Osteoblast (primary cell): ENCODE measurements at regions not wholly inside any gene's neighbourhood (a gene's known extent, or its start where the extent isn't known, plus 50 kb on each side); places are given as distances from the start of the nearest gene placed in this dataset.
A peak's percentile ranks its signal among the peaks of the same experiment; 100 is the strongest.

Experiments
- DNase-seq: peaks from one replicate; pipeline ENCODE4 v3.0.0; 2011; ENCODE audit warnings: low spot score, mixed read lengths; ENCODE audit not compliant: insufficient read length; ENCODE audit errors: missing footprints
- H2AFZ ChIP-seq: 2 replicates; pipeline ENCODE4 v1.6.0; 2011; ENCODE audit warnings: mild to moderate bottlenecking, low read length
- H3K27ac ChIP-seq: 2 replicates; pipeline ENCODE4 v1.5.1; 2011; ENCODE audit warnings: mild to moderate bottlenecking, low read depth, low read length, moderate library complexity
- H3K27me3 ChIP-seq: 2 replicates; pipeline ENCODE4 v1.6.0; 2012; ENCODE audit warnings: mild to moderate bottlenecking, control low read depth, inconsistent platforms, low read length, moderate library complexity; ENCODE audit not compliant: insufficient read depth
- H3K36me3 ChIP-seq: 2 replicates; pipeline ENCODE4 v1.5.1; 2011; ENCODE audit warnings: mild to moderate bottlenecking, low read length, control low read depth, moderate library complexity; ENCODE audit not compliant: insufficient read depth
- H3K4me1 ChIP-seq: 2 replicates; pipeline ENCODE4 v1.5.1; 2011; ENCODE audit warnings: mild to moderate bottlenecking, low read length, control low read depth, moderate library complexity; ENCODE audit not compliant: insufficient read depth
- H3K4me2 ChIP-seq: 2 replicates; pipeline ENCODE4 v1.6.0; 2011; ENCODE audit warnings: mild to moderate bottlenecking, low read length; ENCODE audit not compliant: insufficient read depth
- H3K4me3 ChIP-seq: fragments of 200-600 bp; sonication (generic); 3 replicates; pipeline ENCODE4 v1.5.1; 2012; ENCODE audit warnings: mild to moderate bottlenecking, low read length, inconsistent platforms; ENCODE audit not compliant: insufficient read depth
- H3K79me2 ChIP-seq: 2 replicates; pipeline ENCODE4 v1.6.0; 2012; ENCODE audit warnings: mild to moderate bottlenecking, low read length, control low read depth, inconsistent platforms; ENCODE audit not compliant: insufficient read depth
- H3K9me3 ChIP-seq: 2 replicates; pipeline ENCODE4 v1.5.1; 2011; ENCODE audit warnings: low read depth, low read length, control low read depth
- H4K20me1 ChIP-seq: 2 replicates; pipeline ENCODE4 v1.6.0; 2012; ENCODE audit warnings: mild to moderate bottlenecking, low read length, control low read depth; ENCODE audit not compliant: insufficient read depth
- CTCF ChIP-seq: IDR thresholded peaks from 2 replicates; pipeline ENCODE4 v1.5.1; 2011; ENCODE audit warnings: mild to moderate bottlenecking, low read depth, low read length, moderate library complexity; ENCODE audit errors: extremely low read depth

GRCh38 chr1:25051504-25051903 is 121.4 kb upstream of the RUNX3 start:
- peak; percentile 83 for DNase-seq
- Histone ChIP-seq H2AFZ (no peak overlapping the region), H3K4me1 (no peaks in the 10 kb centered on the region), H3K27me3 (peaks cover 27% of the 10 kb centered on the region), H3K27ac (no peak overlapping the region), H3K9me3 (no peaks in the 10 kb centered on the region), H3K36me3 (no peaks in the 10 kb centered on the region), H3K4me2 (no peak overlapping the region), H4K20me1 (no peaks in the 10 kb centered on the region), H3K4me3 (no peak overlapping the region), H3K79me2 (no peaks in the 10 kb centered on the region)
- TF ChIP-seq CTCF = no peak

DNA sequence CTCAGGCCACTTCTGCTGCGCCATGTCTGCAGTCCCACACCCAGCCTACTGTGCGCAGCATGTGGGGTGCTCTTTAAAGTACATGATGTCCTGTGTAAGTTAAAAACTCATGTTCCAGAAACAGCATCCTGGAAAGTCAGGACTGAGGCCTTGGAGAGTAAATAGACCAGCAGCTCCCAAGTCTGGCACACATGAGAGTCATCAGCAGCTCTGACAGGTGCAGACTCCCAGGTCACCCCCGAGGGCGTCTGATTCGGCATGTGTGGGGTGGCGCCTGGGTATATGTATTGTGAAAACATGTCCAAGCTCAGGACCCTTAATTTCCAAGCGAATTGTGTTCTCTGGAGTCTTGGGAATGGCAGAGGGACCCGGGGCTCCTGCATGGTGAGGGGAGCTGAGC is 120.1 kb upstream of the RUNX3 start:
- no peaks in the 10 kb centered on the region for H3K4me1 ChIP-seq
- no peak overlapping the region for H3K4me3 ChIP-seq
- H3K4me2 ChIP-seq = no peak overlapping the region
- no peaks in the 10 kb centered on the region for H4K20me1 ChIP-seq
- no peaks in the 10 kb centered on the region for H3K36me3 ChIP-seq
- no peak overlapping the region for H2AFZ ChIP-seq
- no peak for TF ChIP-seq CTCF
- H3K79me2 ChIP-seq = no peaks in the 10 kb centered on the region
- DNase-seq = peak; percentile 26
- no peak overlapping the region for H3K27ac ChIP-seq
- H3K27me3 ChIP-seq = peaks cover 31% of the 10 kb centered on the region
- H3K9me3 ChIP-seq = no peaks in the 10 kb centered on the region

GRCh38 chr1:25049190-25049589 is 119.1 kb upstream of the RUNX3 start:
- TF ChIP-seq CTCF = no peak
- Histone ChIP-seq H3K4me3 (no peak overlapping the region), H3K27ac (no peak overlapping the region), H3K79me2 (no peaks in the 10 kb centered on the region), H3K27me3 (peaks cover 28% of the 10 kb centered on the region), H4K20me1 (no peaks in the 10 kb centered on the region), H3K4me2 (no peak overlapping the region), H3K36me3 (no peaks in the 10 kb centered on the region), H3K9me3 (no peaks in the 10 kb centered on the region), H3K4me1 (no peaks in the 10 kb centered on the region), H2AFZ (no peak overlapping the region)
- DNase-seq = peak; percentile 31

DNA sequence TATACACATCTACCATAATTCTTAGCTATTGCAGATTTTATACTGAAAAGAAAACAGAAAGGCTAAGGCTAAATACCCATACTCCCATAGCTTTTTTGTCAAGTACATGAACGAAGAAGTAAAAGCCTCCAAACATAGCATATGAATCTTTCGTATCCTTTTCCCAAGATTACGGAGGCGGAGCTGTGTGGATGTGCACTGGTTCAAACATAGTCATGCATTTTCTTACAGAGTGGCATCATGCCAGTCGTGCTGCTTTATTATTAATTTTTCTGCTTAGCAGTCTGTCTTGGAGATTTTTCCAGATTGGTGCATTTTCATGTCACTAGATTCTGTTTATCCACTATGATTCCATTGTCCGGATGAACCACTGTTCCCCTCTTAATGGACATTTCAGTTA is 118.7 kb upstream of the RUNX3 start:
- Histone ChIP-seq H3K9me3 (no peaks in the 10 kb centered on the region), H3K4me3 (no peak overlapping the region), H3K27me3 (peaks cover 28% of the 10 kb centered on the region), H4K20me1 (no peaks in the 10 kb centered on the region), H3K27ac (no peak overlapping the region), H3K36me3 (no peaks in the 10 kb centered on the region), H3K4me2 (no peak overlapping the region), H3K79me2 (no peaks in the 10 kb centered on the region), H2AFZ (no peak overlapping the region), H3K4me1 (no peaks in the 10 kb centered on the region)
- peak; percentile 47 for DNase-seq
- TF ChIP-seq CTCF = no peak
